ENCODE measurements at regions not wholly inside any gene's neighbourhood (a gene's known extent, or its start where the extent isn't known, plus 50 kb on each side); places are given as distances from the start of the nearest gene placed in this dataset.

DNA sequence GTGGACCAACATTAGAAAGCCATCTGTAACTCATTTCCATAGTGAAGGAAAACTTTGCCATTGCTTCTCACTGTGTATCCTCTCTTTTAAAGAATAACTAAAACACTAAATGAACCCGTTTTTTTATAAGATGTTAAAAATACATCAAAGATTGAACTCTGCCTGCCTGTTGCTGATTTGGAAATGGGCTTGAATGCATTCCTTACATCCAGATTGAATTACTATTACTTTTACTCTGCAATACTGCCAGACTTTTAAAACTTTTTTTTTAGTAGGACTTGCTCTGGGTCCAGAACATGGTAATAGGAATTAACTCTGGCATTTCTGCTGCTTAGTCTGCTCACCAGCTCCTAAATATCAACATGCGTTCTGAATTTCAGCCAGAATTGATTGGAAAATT lies 176.8 kb upstream of the PAPPA start:
- TF ChIP-seq, protein P1, sequence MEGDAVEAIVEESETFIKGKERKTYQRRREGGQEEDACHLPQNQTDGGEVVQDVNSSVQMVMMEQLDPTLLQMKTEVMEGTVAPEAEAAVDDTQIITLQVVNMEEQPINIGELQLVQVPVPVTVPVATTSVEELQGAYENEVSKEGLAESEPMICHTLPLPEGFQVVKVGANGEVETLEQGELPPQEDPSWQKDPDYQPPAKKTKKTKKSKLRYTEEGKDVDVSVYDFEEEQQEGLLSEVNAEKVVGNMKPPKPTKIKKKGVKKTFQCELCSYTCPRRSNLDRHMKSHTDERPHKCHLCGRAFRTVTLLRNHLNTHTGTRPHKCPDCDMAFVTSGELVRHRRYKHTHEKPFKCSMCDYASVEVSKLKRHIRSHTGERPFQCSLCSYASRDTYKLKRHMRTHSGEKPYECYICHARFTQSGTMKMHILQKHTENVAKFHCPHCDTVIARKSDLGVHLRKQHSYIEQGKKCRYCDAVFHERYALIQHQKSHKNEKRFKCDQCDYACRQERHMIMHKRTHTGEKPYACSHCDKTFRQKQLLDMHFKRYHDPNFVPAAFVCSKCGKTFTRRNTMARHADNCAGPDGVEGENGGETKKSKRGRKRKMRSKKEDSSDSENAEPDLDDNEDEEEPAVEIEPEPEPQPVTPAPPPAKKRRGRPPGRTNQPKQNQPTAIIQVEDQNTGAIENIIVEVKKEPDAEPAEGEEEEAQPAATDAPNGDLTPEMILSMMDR (IDR thresholded peaks at IDR 0.05; ENCODE audit: low read depth, low read length, missing input control), result no peak
- TF ChIP-seq, protein P2, sequence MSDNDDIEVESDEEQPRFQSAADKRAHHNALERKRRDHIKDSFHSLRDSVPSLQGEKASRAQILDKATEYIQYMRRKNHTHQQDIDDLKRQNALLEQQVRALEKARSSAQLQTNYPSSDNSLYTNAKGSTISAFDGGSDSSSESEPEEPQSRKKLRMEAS (IDR thresholded peaks at IDR 0.05), result no peak
- TF ChIP-seq TAF1 (conservative IDR thresholded peaks at IDR 0.05), result no peak

Data from liver (tissue), 3 donors.